ENCODE measurements at regions not wholly inside any gene's neighbourhood (a gene's known extent, or its start where the extent isn't known, plus 50 kb on each side); places are given as distances from the start of the nearest gene placed in this dataset.

DNA sequence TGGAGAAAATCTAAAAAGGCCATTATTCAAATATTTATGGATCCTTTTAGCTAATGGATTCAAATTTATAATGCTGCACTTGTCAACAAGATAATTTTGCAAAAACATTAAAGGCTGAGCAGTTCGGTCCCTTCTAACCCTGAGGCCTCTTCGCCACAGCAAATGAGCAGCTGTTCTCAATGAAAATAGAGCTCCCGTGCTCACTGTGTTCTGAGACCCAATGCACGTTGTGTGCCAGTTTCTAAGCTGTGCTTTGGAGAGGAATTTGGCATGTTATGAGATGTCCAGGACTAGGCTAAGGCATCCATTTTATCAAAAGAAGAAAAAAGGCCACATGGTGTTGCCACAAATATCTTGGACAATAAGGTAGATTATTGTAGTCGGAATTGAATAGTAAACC is 220.1 kb upstream of the TSHZ2 start:
- Histone ChIP-seq H3K27ac (ENCODE audit: low read depth, low read length) (no peak overlapping the region), H3K9ac (ENCODE audit: low read length) (no peak overlapping the region), H3K4me3 (replicated peaks in 1 of 2; ENCODE audit: low read depth in 1 of 2, low read length in 2 of 2) (no peak overlapping the region), H3K4me2 (ENCODE audit: low read length) (no peak overlapping the region), H2AFZ (ENCODE audit: low read depth, low read length, poor library complexity, severe bottlenecking) (no peak overlapping the region), H4K20me1 (ENCODE audit: insufficient read depth) (no peaks in the 10 kb centered on the region), H3K79me2 (ENCODE audit: insufficient read depth, low read length) (no peaks in the 10 kb centered on the region), H3K36me3 (ENCODE audit: control insufficient read depth in 1 of 2, insufficient read depth in 2 of 2, low read length in 2 of 2) (no peaks in the 10 kb centered on the region), H3K9me3 (ENCODE audit: control insufficient read depth in 1 of 2, insufficient read depth in 1 of 2, low read depth in 1 of 2, low read length in 2 of 2) (peaks cover 0 to 11% of the 10 kb centered on the region in 2 experiments; a peak in 2 of 4 replicates), H3K27me3 (ENCODE audit: insufficient read depth, low read length) (no peaks in the 10 kb centered on the region), H3K4me1 (ENCODE audit: control insufficient read depth in 1 of 2, insufficient read depth in 2 of 2, low read length in 2 of 2) (no peaks in the 10 kb centered on the region), H3K9me2 (ENCODE audit: insufficient read depth) (no peaks in the 10 kb centered on the region)
- no peak for DNase-seq (ENCODE audit: low read depth, low spot score)
- RAD21 ChIA-PET (ENCODE audit: low non-redundant PET in 1 of 2, low total read pairs in 2 of 2, uncharacterized antibody in 2 of 2, unreplicated experiment in 2 of 2): no interaction called here
- no TSS peak for BruUV-seq (replicated peaks)
- intact Hi-C loops (cut with micrococcal nuclease): no loop called here
- no peak for ATAC-seq
- POLR2A ChIA-PET: no interaction called here
- no peak for TF ChIP-seq YY1 (IDR thresholded peaks at IDR 0.05; ENCODE audit: extremely low read depth, insufficient replicate concordance, low read depth, low read length)
- TF ChIP-seq RAD21 (IDR thresholded peaks at IDR 0.05; ENCODE audit: low read depth): no peak
- TF ChIP-seq EZH2 (IDR thresholded peaks at IDR 0.05): no peak
- TF ChIP-seq, protein P1, sequence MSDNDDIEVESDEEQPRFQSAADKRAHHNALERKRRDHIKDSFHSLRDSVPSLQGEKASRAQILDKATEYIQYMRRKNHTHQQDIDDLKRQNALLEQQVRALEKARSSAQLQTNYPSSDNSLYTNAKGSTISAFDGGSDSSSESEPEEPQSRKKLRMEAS (IDR thresholded peaks at IDR 0.05): no peak
- no peak for TF ChIP-seq POLR2AphosphoS5 (IDR thresholded peaks at IDR 0.05; ENCODE audit: low read depth, low read length)
- TF ChIP-seq SIN3A (IDR thresholded peaks at IDR 0.05; ENCODE audit: low read depth): no peak
- TF ChIP-seq ZNF274 (IDR thresholded peaks at IDR 0.05; ENCODE audit: low read depth, low read length): no peak
- no peak for TF ChIP-seq CEBPB (IDR thresholded peaks at IDR 0.05; ENCODE audit: low read depth)
- TF ChIP-seq ELF1 (IDR thresholded peaks at IDR 0.05; ENCODE audit: borderline replicate concordance, low read depth): no peak
- no peak for TF ChIP-seq EGR1 (IDR thresholded peaks at IDR 0.05; ENCODE audit: low read depth)
- TF ChIP-seq, protein P2, sequence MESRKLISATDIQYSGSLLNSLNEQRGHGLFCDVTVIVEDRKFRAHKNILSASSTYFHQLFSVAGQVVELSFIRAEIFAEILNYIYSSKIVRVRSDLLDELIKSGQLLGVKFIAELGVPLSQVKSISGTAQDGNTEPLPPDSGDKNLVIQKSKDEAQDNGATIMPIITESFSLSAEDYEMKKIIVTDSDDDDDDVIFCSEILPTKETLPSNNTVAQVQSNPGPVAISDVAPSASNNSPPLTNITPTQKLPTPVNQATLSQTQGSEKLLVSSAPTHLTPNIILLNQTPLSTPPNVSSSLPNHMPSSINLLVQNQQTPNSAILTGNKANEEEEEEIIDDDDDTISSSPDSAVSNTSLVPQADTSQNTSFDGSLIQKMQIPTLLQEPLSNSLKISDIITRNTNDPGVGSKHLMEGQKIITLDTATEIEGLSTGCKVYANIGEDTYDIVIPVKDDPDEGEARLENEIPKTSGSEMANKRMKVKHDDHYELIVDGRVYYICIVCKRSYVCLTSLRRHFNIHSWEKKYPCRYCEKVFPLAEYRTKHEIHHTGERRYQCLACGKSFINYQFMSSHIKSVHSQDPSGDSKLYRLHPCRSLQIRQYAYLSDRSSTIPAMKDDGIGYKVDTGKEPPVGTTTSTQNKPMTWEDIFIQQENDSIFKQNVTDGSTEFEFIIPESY (IDR thresholded peaks at IDR 0.05; ENCODE audit: extremely low read depth, insufficient replicate concordance, low read length): no peak
- no peak for TF ChIP-seq ZFX (IDR thresholded peaks at IDR 0.05)
- no peak for TF ChIP-seq SRF (IDR thresholded peaks at IDR 0.05; ENCODE audit: low read depth)
- no peak for TF ChIP-seq EZH2phosphoT487 (IDR thresholded peaks at IDR 0.05; ENCODE audit: borderline replicate concordance)
- no peak for TF ChIP-seq SP1 (IDR thresholded peaks at IDR 0.05; ENCODE audit: low read depth)
- TF ChIP-seq TCF7L2 (IDR thresholded peaks at IDR 0.05; ENCODE audit: borderline replicate concordance, extremely low read depth, insufficient read depth, insufficient read length): no peak
- CTCF ChIA-PET: no interaction called here

Measured in HCT116 (cell line).